ENCODE measurements at regions not wholly inside any gene's neighbourhood (a gene's known extent, or its start where the extent isn't known, plus 50 kb on each side); places are given as distances from the start of the nearest gene placed in this dataset.

- ATAC-seq (replicated peaks; ENCODE audit: extremely low read depth, poor library complexity, severe bottlenecking) = no peak
Measured at GRCh38 chr6:65955034-65955433, 248.0 kb upstream of the EYS start.

GRCh38 chr6:65948062-65948461 is 241.0 kb upstream of the EYS start:
- H3K27me3 Mint-ChIP-seq = no peaks in the 10 kb centered on the region
- H3K4me3 Mint-ChIP-seq = no peak overlapping the region
- no peaks in the 10 kb centered on the region for H3K36me3 Mint-ChIP-seq (ENCODE audit: insufficient read depth)
- no peaks in the 10 kb centered on the region for H3K4me1 Mint-ChIP-seq
- ATAC-seq (replicated peaks; ENCODE audit: extremely low read depth, poor library complexity, severe bottlenecking) (no peak), DNase-seq (ENCODE audit: low spot score in 2 of 2) (no peak)
- H3K27ac Mint-ChIP-seq (ENCODE audit: low read depth) = no peak overlapping the region
- peaks cover 12% of the 10 kb centered on the region for H3K9me3 Mint-ChIP-seq

More at GRCh38 chr6:65955034-65955433, 248.0 kb upstream of the EYS start:
- no peaks in the 10 kb centered on the region for H3K27me3 Mint-ChIP-seq
- no peaks in the 10 kb centered on the region for H3K36me3 Mint-ChIP-seq (ENCODE audit: insufficient read depth)
- H3K9me3 Mint-ChIP-seq = peaks cover 19% of the 10 kb centered on the region
- H3K4me1 Mint-ChIP-seq = no peaks in the 10 kb centered on the region
- DNase-seq (ENCODE audit: low spot score in 2 of 2) = no peak
- H3K4me3 Mint-ChIP-seq = no peak overlapping the region
- H3K27ac Mint-ChIP-seq (ENCODE audit: low read depth) = no peak overlapping the region

GRCh38 chr6:65943548-65943947 is 236.5 kb upstream of the EYS start:
- no peak for DNase-seq (ENCODE audit: low spot score in 2 of 2)
- Mint-ChIP-seq H3K36me3 (ENCODE audit: insufficient read depth) (no peaks in the 10 kb centered on the region), H3K4me1 (no peaks in the 10 kb centered on the region), H3K27ac (ENCODE audit: low read depth) (no peak overlapping the region), H3K27me3 (no peaks in the 10 kb centered on the region), H3K9me3 (peaks cover under 1% of the 10 kb centered on the region), H3K4me3 (no peak overlapping the region)
- ATAC-seq (replicated peaks; ENCODE audit: extremely low read depth, poor library complexity, severe bottlenecking) = no peak

DNA sequence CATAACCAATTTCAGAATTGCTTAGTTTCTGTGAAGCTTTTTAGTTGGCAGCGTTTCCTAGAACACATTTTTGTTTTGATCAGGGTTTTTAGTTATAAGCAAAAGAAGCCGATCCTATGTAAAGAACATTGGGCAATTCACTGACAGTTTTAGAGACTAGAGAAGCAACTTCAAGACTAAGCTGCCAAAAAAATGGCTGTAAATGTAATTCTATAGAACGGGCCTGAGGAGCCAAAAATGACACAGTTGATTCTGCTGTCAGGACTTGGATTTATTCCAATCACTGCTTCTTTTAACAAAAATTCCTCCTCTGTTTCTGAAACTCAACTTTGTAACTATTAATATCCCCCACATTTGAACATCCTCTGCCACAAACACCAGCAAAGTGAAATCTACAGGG is 236.0 kb upstream of the EYS start:
- H3K9me3 Mint-ChIP-seq = no peaks in the 10 kb centered on the region
- H3K36me3 Mint-ChIP-seq (ENCODE audit: insufficient read depth) = no peaks in the 10 kb centered on the region
- DNase-seq (ENCODE audit: low spot score in 2 of 2) = no peak
- H3K4me1 Mint-ChIP-seq = no peaks in the 10 kb centered on the region
- H3K4me3 Mint-ChIP-seq = no peak overlapping the region
- no peak for ATAC-seq (replicated peaks; ENCODE audit: extremely low read depth, poor library complexity, severe bottlenecking)
- no peaks in the 10 kb centered on the region for H3K27me3 Mint-ChIP-seq
- H3K27ac Mint-ChIP-seq (ENCODE audit: low read depth) = no peak overlapping the region

- ATAC-seq (replicated peaks; ENCODE audit: extremely low read depth, poor library complexity, severe bottlenecking) = no peak
- DNase-seq (ENCODE audit: low spot score in 2 of 2) = no peak
- peaks cover 11% of the 10 kb centered on the region for H3K9me3 Mint-ChIP-seq
- H3K27me3 Mint-ChIP-seq = no peaks in the 10 kb centered on the region
- H3K4me1 Mint-ChIP-seq = no peaks in the 10 kb centered on the region
- H3K27ac Mint-ChIP-seq (ENCODE audit: low read depth) = no peak overlapping the region
- no peak overlapping the region for H3K4me3 Mint-ChIP-seq
- no peaks in the 10 kb centered on the region for H3K36me3 Mint-ChIP-seq (ENCODE audit: insufficient read depth)
Measured at GRCh38 chr6:65938000-65938399, 231.0 kb upstream of the EYS start.

GRCh38 chr6:65935412-65935811 is 228.4 kb upstream of the EYS start:
- ATAC-seq (replicated peaks; ENCODE audit: extremely low read depth, poor library complexity, severe bottlenecking) (no peak), DNase-seq (ENCODE audit: low spot score in 2 of 2) (no peak)
- no peaks in the 10 kb centered on the region for H3K36me3 Mint-ChIP-seq (ENCODE audit: insufficient read depth)
- H3K4me3 Mint-ChIP-seq = no peak overlapping the region
- H3K27ac Mint-ChIP-seq (ENCODE audit: low read depth) = no peak overlapping the region
- no peaks in the 10 kb centered on the region for H3K4me1 Mint-ChIP-seq
- H3K27me3 Mint-ChIP-seq = no peaks in the 10 kb centered on the region
- peaks cover 11% of the 10 kb centered on the region for H3K9me3 Mint-ChIP-seq

DNA sequence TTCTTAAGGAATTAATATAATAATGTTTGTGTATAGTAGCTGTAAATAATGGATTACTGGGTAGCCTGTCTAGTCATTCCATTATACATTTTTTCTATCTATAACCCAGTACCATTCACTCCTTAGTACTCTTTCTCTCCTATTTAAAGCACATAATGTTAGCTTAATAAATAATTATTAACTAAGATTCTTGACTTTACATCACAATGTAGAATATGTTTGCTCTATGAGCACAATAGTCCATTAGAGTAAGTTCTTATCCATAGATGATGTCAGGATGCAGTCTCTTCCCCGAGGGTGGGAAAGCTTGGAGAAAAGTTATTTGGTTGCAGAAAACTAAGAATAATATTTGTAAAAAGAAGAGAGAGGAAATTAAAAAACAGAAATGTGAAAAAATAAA is 226.4 kb upstream of the EYS start:
- Mint-ChIP-seq H3K9me3 (peaks cover 11% of the 10 kb centered on the region), H3K4me3 (no peak overlapping the region), H3K4me1 (no peaks in the 10 kb centered on the region), H3K27ac (ENCODE audit: low read depth) (no peak overlapping the region), H3K36me3 (ENCODE audit: insufficient read depth) (no peaks in the 10 kb centered on the region), H3K27me3 (no peaks in the 10 kb centered on the region)
- DNase-seq (ENCODE audit: low spot score in 2 of 2) = no peak
- no peak for ATAC-seq (replicated peaks; ENCODE audit: extremely low read depth, poor library complexity, severe bottlenecking)

- H3K27ac Mint-ChIP-seq (ENCODE audit: low read depth) = no peak overlapping the region
- ATAC-seq (replicated peaks; ENCODE audit: extremely low read depth, poor library complexity, severe bottlenecking) (no peak), DNase-seq (ENCODE audit: low spot score in 2 of 2) (no peak)
- H3K27me3 Mint-ChIP-seq = no peaks in the 10 kb centered on the region
- no peak overlapping the region for H3K4me3 Mint-ChIP-seq
- no peaks in the 10 kb centered on the region for H3K4me1 Mint-ChIP-seq
- H3K9me3 Mint-ChIP-seq = no peaks in the 10 kb centered on the region
- H3K36me3 Mint-ChIP-seq (ENCODE audit: insufficient read depth) = no peaks in the 10 kb centered on the region
Measured at GRCh38 chr6:65927141-65927540, 220.1 kb upstream of the EYS start.

DNA sequence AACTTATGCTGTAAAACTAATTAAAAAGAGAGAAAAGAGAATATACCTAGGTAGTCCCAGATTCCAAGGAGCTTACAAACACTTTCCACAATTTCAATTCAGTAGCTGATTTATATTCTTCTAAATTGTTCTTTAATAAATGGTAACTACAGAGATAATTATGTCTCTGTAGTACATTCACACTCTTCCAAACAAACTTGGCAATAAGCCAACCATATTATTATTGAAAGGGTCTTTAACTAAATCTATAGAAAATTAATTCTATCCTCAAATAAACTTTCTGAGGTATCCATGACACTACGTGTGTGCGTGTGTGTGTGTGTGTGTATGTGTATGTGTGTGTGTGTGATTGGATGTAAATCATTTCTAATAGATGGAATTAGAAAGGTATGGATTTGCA is 217.4 kb upstream of the EYS start:
- H3K36me3 Mint-ChIP-seq (ENCODE audit: insufficient read depth) = no peaks in the 10 kb centered on the region
- DNase-seq (ENCODE audit: low spot score in 2 of 2) (no peak), ATAC-seq (replicated peaks; ENCODE audit: extremely low read depth, poor library complexity, severe bottlenecking) (no peak)
- no peak overlapping the region for H3K4me3 Mint-ChIP-seq
- H3K27ac Mint-ChIP-seq (ENCODE audit: low read depth) = no peak overlapping the region
- no peaks in the 10 kb centered on the region for H3K4me1 Mint-ChIP-seq
- H3K9me3 Mint-ChIP-seq = peaks cover 8% of the 10 kb centered on the region
- H3K27me3 Mint-ChIP-seq = no peaks in the 10 kb centered on the region

GRCh38 chr6:65922049-65922448 is 215.0 kb upstream of the EYS start:
- no peak for ATAC-seq (replicated peaks; ENCODE audit: extremely low read depth, poor library complexity, severe bottlenecking)
- Mint-ChIP-seq H3K27me3 (no peaks in the 10 kb centered on the region), H3K9me3 (peaks cover 8% of the 10 kb centered on the region), H3K4me3 (no peak overlapping the region), H3K4me1 (no peaks in the 10 kb centered on the region), H3K36me3 (ENCODE audit: insufficient read depth) (no peaks in the 10 kb centered on the region), H3K27ac (ENCODE audit: low read depth) (no peak overlapping the region)
- no peak for DNase-seq (ENCODE audit: low spot score in 2 of 2)

- H3K27me3 Mint-ChIP-seq = no peaks in the 10 kb centered on the region
- no peak overlapping the region for H3K4me3 Mint-ChIP-seq
- no peak overlapping the region for H3K27ac Mint-ChIP-seq (ENCODE audit: low read depth)
- DNase-seq (ENCODE audit: low spot score in 2 of 2) = no peak
- no peak for ATAC-seq (replicated peaks; ENCODE audit: extremely low read depth, poor library complexity, severe bottlenecking)
- peaks cover 34% of the 10 kb centered on the region for H3K9me3 Mint-ChIP-seq
- H3K36me3 Mint-ChIP-seq (ENCODE audit: insufficient read depth) = no peaks in the 10 kb centered on the region
- H3K4me1 Mint-ChIP-seq = no peaks in the 10 kb centered on the region
Measured at GRCh38 chr6:65908065-65908464, 201.0 kb upstream of the EYS start.

- Mint-ChIP-seq H3K27ac (ENCODE audit: low read depth) (no peak overlapping the region), H3K4me1 (no peaks in the 10 kb centered on the region), H3K36me3 (ENCODE audit: insufficient read depth) (no peaks in the 10 kb centered on the region), H3K9me3 (peaks cover 31% of the 10 kb centered on the region), H3K4me3 (no peak overlapping the region), H3K27me3 (no peaks in the 10 kb centered on the region)
- DNase-seq (ENCODE audit: low spot score in 2 of 2) (no peak), ATAC-seq (replicated peaks; ENCODE audit: extremely low read depth, poor library complexity, severe bottlenecking) (no peak)
Measured at GRCh38 chr6:65903992-65904391, 197.0 kb upstream of the EYS start.

- Mint-ChIP-seq H3K4me3 (no peak overlapping the region), H3K27ac (ENCODE audit: low read depth) (no peak overlapping the region), H3K9me3 (peaks cover 29% of the 10 kb centered on the region), H3K36me3 (ENCODE audit: insufficient read depth) (no peaks in the 10 kb centered on the region), H3K27me3 (no peaks in the 10 kb centered on the region), H3K4me1 (no peaks in the 10 kb centered on the region)
- ATAC-seq (replicated peaks; ENCODE audit: extremely low read depth, poor library complexity, severe bottlenecking) (no peak), DNase-seq (ENCODE audit: low spot score in 2 of 2) (no peak)
Measured at GRCh38 chr6:65900928-65901327, 193.9 kb upstream of the EYS start.

GRCh38 chr6:65896140-65896539 is 189.1 kb upstream of the EYS start:
- no peaks in the 10 kb centered on the region for H3K27me3 Mint-ChIP-seq
- H3K36me3 Mint-ChIP-seq (ENCODE audit: insufficient read depth) = no peaks in the 10 kb centered on the region
- no peak overlapping the region for H3K27ac Mint-ChIP-seq (ENCODE audit: low read depth)
- no peaks in the 10 kb centered on the region for H3K4me1 Mint-ChIP-seq
- DNase-seq (ENCODE audit: low spot score in 2 of 2) (no peak), ATAC-seq (replicated peaks; ENCODE audit: extremely low read depth, poor library complexity, severe bottlenecking) (no peak)
- H3K9me3 Mint-ChIP-seq = peaks cover 23% of the 10 kb centered on the region
- H3K4me3 Mint-ChIP-seq = no peak overlapping the region

Measured in central memory CD8-positive, alpha-beta T cell (primary cell).